Psoas muscle (tissue), 7 donors: ENCODE measurements at regions not wholly inside any gene's neighbourhood (a gene's known extent, or its start where the extent isn't known, plus 50 kb on each side); places are given as distances from the start of the nearest gene placed in this dataset.

Experiments
- ATAC-seq, 4 donors: fragments of 200-7000 bp; cut with Tn5 transposase; one replicate each; pipeline ENCODE4 v1.9.1; 2020; ENCODE audit warnings: moderate library complexity in 3 of 4, mild to moderate bottlenecking in 2 of 4
- DNase-seq, 2 donors: peaks; one replicate each; pipeline ENCODE4 v3.0.0-alpha.2; 2020
- H3K27ac ChIP-seq: fragments of 200-600 bp; one replicate; pipeline ENCODE4 v1.8.0; 2022
- H3K27me3 ChIP-seq, 3 donors: fragments of 200-600 bp in 1 of 3; one replicate each; pipeline versions ENCODE4 v1.6.1 to v1.8.0; 2013 to 2022; ENCODE audit warnings: low read length in 2 of 3, mild to moderate bottlenecking in 2 of 3, moderate library complexity in 1 of 3; ENCODE audit not compliant: insufficient read depth in 3 of 3
- H3K36me3 ChIP-seq, 2 donors: fragments of 200-600 bp in 1 of 2; one replicate each; pipeline versions ENCODE4 v1.6.1 to v1.8.0; 2013 to 2022; ENCODE audit warnings: low read depth in 1 of 2, mild to moderate bottlenecking in 1 of 2, moderate library complexity in 1 of 2; ENCODE audit not compliant: insufficient read depth in 1 of 2
- H3K4me1 ChIP-seq: fragments of 200-600 bp; one replicate; pipeline ENCODE4 v1.8.0; 2022
- H3K4me3 ChIP-seq: fragments of 200-600 bp; one replicate; pipeline ENCODE4 v1.8.0; 2022; ENCODE audit warnings: mild to moderate bottlenecking
- H3K9me3 ChIP-seq: fragments of 200-600 bp; one replicate; pipeline ENCODE4 v1.8.0; 2022
- WGBS, 3 donors: extraction: QIAGEN DNeasy Blood & Tissue Kit; methylation state at CpG; one replicate each; pipeline versions ENCODE4 v1.1.6 to v1.1.7; 2013; 5-methylcytosine and 5-hydroxymethylcytosine counted together
- intact Hi-C, 2 donors: fragments of 100-400 bp; cut with DNase I; formaldehyde crosslinking; loops; one replicate each; pipeline versions ENCODE4 v1.11.0 to v1.14.2; 2022
- TF ChIP-seq, protein P1 (sequence below): fragments of 200-600 bp; IDR thresholded peaks from one replicate; pipeline ENCODE4 v1.8.0; 2022; ENCODE audit warnings: antibody characterized with exemption
- donor health status: healthy with polysubstance abuse.
- donor health status: DM: no; HTN: no; CAD: no; lungs with moderate emphysema.
- donor health status: Bipolar disorder and iron deficiency.
- donor health status: healthy.
- donor health status: DM: yes; HTN: yes; CAD: no.
- donor health status: DM: no; HTN: no; CAD: no.
- donor health status: DM: yes; HTN: yes; CAD: no.

DNA sequence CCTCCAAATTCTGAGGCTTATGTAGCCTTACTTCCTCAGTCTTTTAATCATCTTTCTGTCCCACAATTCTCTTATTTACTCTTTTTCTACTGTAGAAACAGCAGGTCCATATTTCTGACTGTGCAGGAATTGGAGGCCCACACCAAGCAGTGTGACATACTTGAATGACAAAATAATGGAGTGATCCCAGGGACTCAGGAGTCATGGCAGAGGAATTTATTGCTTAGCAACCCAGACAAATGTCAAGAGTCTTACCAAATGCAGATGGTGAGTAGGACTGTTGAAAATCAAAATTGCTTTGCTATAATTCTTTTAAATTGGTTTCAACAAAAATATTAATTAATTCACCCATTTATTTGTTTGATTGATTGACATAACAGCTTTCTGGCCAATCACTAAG lies 59.9 kb downstream of the HTR1B start:
- no peak for DNase-seq
- Histone ChIP-seq H3K27me3 (no peaks in the 10 kb centered on the region), H3K4me1 (no peaks in the 10 kb centered on the region), H3K9me3 (no peaks in the 10 kb centered on the region), H3K36me3 (no peaks in the 10 kb centered on the region), H3K4me3 (no peak overlapping the region), H3K27ac (no peak overlapping the region)
- TF ChIP-seq, protein P1, sequence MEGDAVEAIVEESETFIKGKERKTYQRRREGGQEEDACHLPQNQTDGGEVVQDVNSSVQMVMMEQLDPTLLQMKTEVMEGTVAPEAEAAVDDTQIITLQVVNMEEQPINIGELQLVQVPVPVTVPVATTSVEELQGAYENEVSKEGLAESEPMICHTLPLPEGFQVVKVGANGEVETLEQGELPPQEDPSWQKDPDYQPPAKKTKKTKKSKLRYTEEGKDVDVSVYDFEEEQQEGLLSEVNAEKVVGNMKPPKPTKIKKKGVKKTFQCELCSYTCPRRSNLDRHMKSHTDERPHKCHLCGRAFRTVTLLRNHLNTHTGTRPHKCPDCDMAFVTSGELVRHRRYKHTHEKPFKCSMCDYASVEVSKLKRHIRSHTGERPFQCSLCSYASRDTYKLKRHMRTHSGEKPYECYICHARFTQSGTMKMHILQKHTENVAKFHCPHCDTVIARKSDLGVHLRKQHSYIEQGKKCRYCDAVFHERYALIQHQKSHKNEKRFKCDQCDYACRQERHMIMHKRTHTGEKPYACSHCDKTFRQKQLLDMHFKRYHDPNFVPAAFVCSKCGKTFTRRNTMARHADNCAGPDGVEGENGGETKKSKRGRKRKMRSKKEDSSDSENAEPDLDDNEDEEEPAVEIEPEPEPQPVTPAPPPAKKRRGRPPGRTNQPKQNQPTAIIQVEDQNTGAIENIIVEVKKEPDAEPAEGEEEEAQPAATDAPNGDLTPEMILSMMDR = no peak
- intact Hi-C loops = no loop called here
- peak in 1 of 4 donors; percentile 37 for ATAC-seq

- Histone ChIP-seq H3K36me3 (no peaks in the 10 kb centered on the region), H3K4me1 (no peaks in the 10 kb centered on the region), H3K27ac (no peak overlapping the region), H3K9me3 (no peaks in the 10 kb centered on the region), H3K27me3 (no peaks in the 10 kb centered on the region), H3K4me3 (no peak overlapping the region)
- 70 to 74% (median 72%) methylated on average over 2 of the region's 2 CpGs for WGBS, 3 donors
- TF ChIP-seq, protein P1 = no peak
- intact Hi-C loops = no loop called here
- ATAC-seq = no peak
- DNase-seq = no peak
Measured at GRCh38 chr6:77401231-77401630, 62.1 kb downstream of the HTR1B start.

DNA sequence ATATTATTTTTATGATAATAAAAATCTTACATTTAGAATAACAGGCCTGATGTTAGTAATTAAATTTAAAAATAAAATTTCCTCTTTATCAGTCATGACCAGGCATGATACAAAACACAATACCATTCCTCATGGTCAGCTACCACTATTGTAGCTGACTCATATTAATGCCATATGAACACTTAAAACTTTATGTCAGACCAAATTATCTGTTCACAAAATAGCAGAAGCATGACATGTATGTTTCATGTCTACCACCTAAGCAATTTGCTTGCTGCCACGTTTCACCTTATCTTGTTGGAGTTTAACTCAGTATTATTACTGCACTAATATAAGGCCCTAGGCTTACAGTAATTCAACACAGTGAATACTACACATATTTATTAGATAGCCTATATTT lies 65.7 kb downstream of the HTR1B start:
- Histone ChIP-seq H3K9me3 (no peaks in the 10 kb centered on the region), H3K4me3 (no peak overlapping the region), H3K36me3 (no peaks in the 10 kb centered on the region), H3K27ac (no peak overlapping the region), H3K4me1 (no peaks in the 10 kb centered on the region), H3K27me3 (no peaks in the 10 kb centered on the region)
- TF ChIP-seq, protein P1 = no peak
- intact Hi-C loops = no loop called here
- ATAC-seq (no peak), DNase-seq (no peak)
- WGBS, 3 donors = 57 to 66% (median 63%) methylated on average over 1 of the region's 1 CpG

DNA sequence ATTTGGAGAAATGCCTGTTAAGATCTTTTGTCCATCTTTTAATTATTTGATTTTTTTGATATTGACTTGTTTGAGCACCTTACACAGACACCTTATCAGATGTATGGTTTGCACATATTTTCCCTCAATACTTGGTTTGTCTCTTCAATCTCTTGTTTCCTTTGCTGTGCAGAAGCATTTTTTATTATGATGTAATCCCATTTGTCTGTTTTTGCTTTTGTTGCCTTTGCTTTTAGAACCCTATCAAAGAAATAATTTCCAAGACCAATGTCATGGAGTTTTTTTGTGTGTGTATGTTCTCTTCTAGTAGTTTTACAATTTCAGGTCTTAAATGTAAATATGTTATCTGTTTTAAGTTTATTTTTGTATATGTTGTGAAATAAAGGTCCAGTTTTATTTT lies 73.9 kb downstream of the HTR1B start:
- ATAC-seq = no peak
- no peak overlapping the region for H3K4me3 ChIP-seq

DNA sequence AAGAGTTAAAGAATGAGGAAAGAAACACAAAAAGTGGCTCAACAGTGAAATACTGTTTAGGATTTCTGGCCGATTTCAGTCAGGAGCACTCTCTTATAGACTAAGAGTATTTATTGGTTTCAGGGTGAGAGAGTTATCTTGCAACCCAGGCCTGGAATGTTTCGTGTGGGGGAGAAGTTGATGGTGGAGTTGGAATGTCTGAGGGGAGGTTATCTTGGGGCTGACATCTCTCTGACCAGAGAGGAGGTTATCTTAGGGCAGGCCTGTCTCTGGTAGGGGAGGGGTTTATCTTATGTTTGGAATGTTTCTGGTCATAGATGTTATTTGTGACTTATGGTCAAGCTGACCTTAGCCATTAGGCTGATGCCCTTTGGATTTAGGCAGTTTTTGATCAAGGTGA lies 80.3 kb downstream of the HTR1B start:
- WGBS, 3 donors = 60 to 81% (median 71%) methylated on average over 2 of the region's 2 CpGs
- Histone ChIP-seq H3K27ac (no peak overlapping the region), H3K36me3 (no peaks in the 10 kb centered on the region), H3K4me3 (no peak overlapping the region), H3K27me3 (no peaks in the 10 kb centered on the region), H3K4me1 (no peaks in the 10 kb centered on the region), H3K9me3 (no peaks in the 10 kb centered on the region)
- TF ChIP-seq, protein P1 = no peak
- no peak for DNase-seq
- no peak for ATAC-seq
- intact Hi-C loops = no loop called here

More for the DNA sequence above, 73.9 kb downstream of the HTR1B start:
- H3K36me3 ChIP-seq = no peaks in the 10 kb centered on the region
- TF ChIP-seq, protein P1 = no peak
- intact Hi-C loops = no loop called here
- H3K27me3 ChIP-seq = no peaks in the 10 kb centered on the region
- H3K27ac ChIP-seq = no peak overlapping the region
- no peak for DNase-seq
- no peaks in the 10 kb centered on the region for H3K9me3 ChIP-seq
- no peaks in the 10 kb centered on the region for H3K4me1 ChIP-seq
